ENCODE measurements at regions not wholly inside any gene's neighbourhood (a gene's known extent, or its start where the extent isn't known, plus 50 kb on each side); places are given as distances from the start of the nearest gene placed in this dataset.

DNA sequence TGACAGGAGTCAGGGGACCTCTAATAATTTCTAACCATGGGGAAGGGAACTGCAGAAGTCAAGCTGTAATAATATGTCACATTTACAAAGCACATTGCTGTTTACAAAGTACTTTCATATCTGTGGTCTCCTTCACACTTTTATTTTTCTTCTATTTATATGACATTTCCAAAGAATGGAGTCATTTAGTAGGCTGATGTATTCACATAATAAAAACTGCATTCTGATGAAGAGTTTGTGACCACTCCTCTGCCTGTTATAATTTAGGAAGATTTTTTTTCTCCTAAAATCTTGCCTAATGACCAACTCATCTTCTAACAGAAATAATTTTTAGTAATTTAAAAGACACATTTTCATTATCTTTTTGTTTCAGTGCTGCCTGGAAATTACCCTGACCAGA, 272.2 kb upstream of the VEPH1 start:
- TF ChIP-seq, protein P1, sequence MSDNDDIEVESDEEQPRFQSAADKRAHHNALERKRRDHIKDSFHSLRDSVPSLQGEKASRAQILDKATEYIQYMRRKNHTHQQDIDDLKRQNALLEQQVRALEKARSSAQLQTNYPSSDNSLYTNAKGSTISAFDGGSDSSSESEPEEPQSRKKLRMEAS (IDR thresholded peaks at IDR 0.05) = no peak
- TF ChIP-seq, protein P2, sequence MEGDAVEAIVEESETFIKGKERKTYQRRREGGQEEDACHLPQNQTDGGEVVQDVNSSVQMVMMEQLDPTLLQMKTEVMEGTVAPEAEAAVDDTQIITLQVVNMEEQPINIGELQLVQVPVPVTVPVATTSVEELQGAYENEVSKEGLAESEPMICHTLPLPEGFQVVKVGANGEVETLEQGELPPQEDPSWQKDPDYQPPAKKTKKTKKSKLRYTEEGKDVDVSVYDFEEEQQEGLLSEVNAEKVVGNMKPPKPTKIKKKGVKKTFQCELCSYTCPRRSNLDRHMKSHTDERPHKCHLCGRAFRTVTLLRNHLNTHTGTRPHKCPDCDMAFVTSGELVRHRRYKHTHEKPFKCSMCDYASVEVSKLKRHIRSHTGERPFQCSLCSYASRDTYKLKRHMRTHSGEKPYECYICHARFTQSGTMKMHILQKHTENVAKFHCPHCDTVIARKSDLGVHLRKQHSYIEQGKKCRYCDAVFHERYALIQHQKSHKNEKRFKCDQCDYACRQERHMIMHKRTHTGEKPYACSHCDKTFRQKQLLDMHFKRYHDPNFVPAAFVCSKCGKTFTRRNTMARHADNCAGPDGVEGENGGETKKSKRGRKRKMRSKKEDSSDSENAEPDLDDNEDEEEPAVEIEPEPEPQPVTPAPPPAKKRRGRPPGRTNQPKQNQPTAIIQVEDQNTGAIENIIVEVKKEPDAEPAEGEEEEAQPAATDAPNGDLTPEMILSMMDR (IDR thresholded peaks at IDR 0.05) = no peak
- TF ChIP-seq RFX5 (IDR thresholded peaks at IDR 0.05) = no peak
- TF ChIP-seq POLR2A (IDR thresholded peaks at IDR 0.05; ENCODE audit: low read length) = no peak
- no peak for TF ChIP-seq KDM1A (IDR thresholded peaks at IDR 0.05; ENCODE audit: low read depth)
- no peak for TF ChIP-seq EP300 (IDR thresholded peaks at IDR 0.05)
- TF ChIP-seq CHD2 (IDR thresholded peaks at IDR 0.05; ENCODE audit: low read length, partially characterized antibody) = no peak
- TF ChIP-seq, protein P3, sequence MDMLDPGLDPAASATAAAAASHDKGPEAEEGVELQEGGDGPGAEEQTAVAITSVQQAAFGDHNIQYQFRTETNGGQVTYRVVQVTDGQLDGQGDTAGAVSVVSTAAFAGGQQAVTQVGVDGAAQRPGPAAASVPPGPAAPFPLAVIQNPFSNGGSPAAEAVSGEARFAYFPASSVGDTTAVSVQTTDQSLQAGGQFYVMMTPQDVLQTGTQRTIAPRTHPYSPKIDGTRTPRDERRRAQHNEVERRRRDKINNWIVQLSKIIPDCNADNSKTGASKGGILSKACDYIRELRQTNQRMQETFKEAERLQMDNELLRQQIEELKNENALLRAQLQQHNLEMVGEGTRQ (IDR thresholded peaks at IDR 0.05) = no peak
